ENCODE measurements at regions not wholly inside any gene's neighbourhood (a gene's known extent, or its start where the extent isn't known, plus 50 kb on each side); places are given as distances from the start of the nearest gene placed in this dataset.

GRCh38 chr3:127092776-127093175 lies 100.2 kb upstream of the PRR23E start:
- ChIA-PET POLR2A (no interaction called here), CTCF (no interaction called here)
- no peaks in the 10 kb centered on the region for H3K27me3 Mint-ChIP-seq

GRCh38 chr3:127093312-127093711 lies 99.6 kb upstream of the PRR23E start:
- ChIA-PET POLR2A (no interaction called here), CTCF (no interaction called here)
- no peak for DNase-seq
- H3K9me3 Mint-ChIP-seq, result no peaks in the 10 kb centered on the region
- H3K36me3 Mint-ChIP-seq (ENCODE audit: low read depth), result no peaks in the 10 kb centered on the region
- no peaks in the 10 kb centered on the region for H3K27me3 Mint-ChIP-seq
- no peak overlapping the region for H3K27ac Mint-ChIP-seq
- no peak overlapping the region for H3K4me3 Mint-ChIP-seq
- H3K4me1 Mint-ChIP-seq, result no peaks in the 10 kb centered on the region

More at GRCh38 chr3:127092776-127093175, 100.2 kb upstream of the PRR23E start:
- no peak overlapping the region for H3K27ac Mint-ChIP-seq
- DNase-seq, result no peak
- no peak overlapping the region for H3K4me3 Mint-ChIP-seq
- no peaks in the 10 kb centered on the region for H3K9me3 Mint-ChIP-seq
- no peaks in the 10 kb centered on the region for H3K36me3 Mint-ChIP-seq (ENCODE audit: low read depth)
- no peaks in the 10 kb centered on the region for H3K4me1 Mint-ChIP-seq

- Mint-ChIP-seq H3K9me3 (no peaks in the 10 kb centered on the region), H3K27me3 (no peaks in the 10 kb centered on the region), H3K4me1 (no peaks in the 10 kb centered on the region), H3K27ac (no peak overlapping the region), H3K36me3 (ENCODE audit: low read depth) (no peaks in the 10 kb centered on the region), H3K4me3 (no peak overlapping the region)
- ChIA-PET CTCF (no interaction called here), POLR2A (no interaction called here)
- no peak for DNase-seq
Measured at GRCh38 chr3:127095774-127096173, 97.2 kb upstream of the PRR23E start.

- no peak for DNase-seq
- H3K9me3 Mint-ChIP-seq, result no peaks in the 10 kb centered on the region
- ChIA-PET CTCF (no interaction called here), POLR2A (no interaction called here)
- no peaks in the 10 kb centered on the region for H3K27me3 Mint-ChIP-seq
- H3K4me1 Mint-ChIP-seq, result no peaks in the 10 kb centered on the region
- H3K27ac Mint-ChIP-seq, result no peak overlapping the region
- H3K4me3 Mint-ChIP-seq, result no peak overlapping the region
- no peaks in the 10 kb centered on the region for H3K36me3 Mint-ChIP-seq (ENCODE audit: low read depth)
Measured at GRCh38 chr3:127096256-127097071, 96.5 kb upstream of the PRR23E start.

- ChIA-PET POLR2A (no interaction called here), CTCF (no interaction called here)
- Mint-ChIP-seq H3K4me1 (no peaks in the 10 kb centered on the region), H3K9me3 (no peaks in the 10 kb centered on the region), H3K36me3 (ENCODE audit: low read depth) (no peaks in the 10 kb centered on the region), H3K27me3 (no peaks in the 10 kb centered on the region), H3K4me3 (no peak overlapping the region), H3K27ac (no peak overlapping the region)
- no peak for DNase-seq
Measured at GRCh38 chr3:127097072-127097405, 95.9 kb upstream of the PRR23E start.

- Mint-ChIP-seq H3K27ac (no peak overlapping the region), H3K27me3 (no peaks in the 10 kb centered on the region), H3K4me1 (no peaks in the 10 kb centered on the region), H3K4me3 (no peak overlapping the region), H3K9me3 (no peaks in the 10 kb centered on the region), H3K36me3 (ENCODE audit: low read depth) (no peaks in the 10 kb centered on the region)
- no peak for DNase-seq
- ChIA-PET CTCF (no interaction called here), POLR2A (no interaction called here)
Measured at GRCh38 chr3:127097481-127097880, 95.5 kb upstream of the PRR23E start.

GRCh38 chr3:127099982-127100381 lies 92.9 kb upstream of the PRR23E start:
- H3K4me3 Mint-ChIP-seq, result no peak overlapping the region
- no peak for DNase-seq
- no peaks in the 10 kb centered on the region for H3K36me3 Mint-ChIP-seq (ENCODE audit: low read depth)
- H3K4me1 Mint-ChIP-seq, result no peaks in the 10 kb centered on the region
- ChIA-PET POLR2A (no interaction called here), CTCF (no interaction called here)
- H3K27ac Mint-ChIP-seq, result no peak overlapping the region
- no peaks in the 10 kb centered on the region for H3K9me3 Mint-ChIP-seq
- H3K27me3 Mint-ChIP-seq, result no peaks in the 10 kb centered on the region

- Mint-ChIP-seq H3K4me1 (no peaks in the 10 kb centered on the region), H3K4me3 (no peak overlapping the region), H3K9me3 (no peaks in the 10 kb centered on the region), H3K36me3 (ENCODE audit: low read depth) (no peaks in the 10 kb centered on the region), H3K27ac (no peak overlapping the region), H3K27me3 (no peaks in the 10 kb centered on the region)
- no peak for DNase-seq
- ChIA-PET CTCF (no interaction called here), POLR2A (no interaction called here)
Measured at GRCh38 chr3:127100459-127101410, 92.2 kb upstream of the PRR23E start.

- DNase-seq, result no peak
- Mint-ChIP-seq H3K9me3 (no peaks in the 10 kb centered on the region), H3K27me3 (no peaks in the 10 kb centered on the region), H3K4me1 (no peaks in the 10 kb centered on the region), H3K27ac (no peak overlapping the region), H3K36me3 (ENCODE audit: low read depth) (no peaks in the 10 kb centered on the region), H3K4me3 (no peak overlapping the region)
- ChIA-PET POLR2A (no interaction called here), CTCF (no interaction called here)
Measured at GRCh38 chr3:127101411-127102187, 91.3 kb upstream of the PRR23E start.

GRCh38 chr3:127102188-127102520 lies 90.8 kb upstream of the PRR23E start:
- Mint-ChIP-seq H3K27ac (no peak overlapping the region), H3K4me1 (no peaks in the 10 kb centered on the region), H3K27me3 (no peaks in the 10 kb centered on the region), H3K36me3 (ENCODE audit: low read depth) (no peaks in the 10 kb centered on the region), H3K4me3 (no peak overlapping the region), H3K9me3 (no peaks in the 10 kb centered on the region)
- ChIA-PET CTCF (no interaction called here), POLR2A (no interaction called here)
- DNase-seq, result no peak

- no peak overlapping the region for H3K4me3 Mint-ChIP-seq
- ChIA-PET CTCF (no interaction called here), POLR2A (no interaction called here)
- no peaks in the 10 kb centered on the region for H3K36me3 Mint-ChIP-seq (ENCODE audit: low read depth)
- H3K9me3 Mint-ChIP-seq, result no peaks in the 10 kb centered on the region
- no peaks in the 10 kb centered on the region for H3K4me1 Mint-ChIP-seq
- no peak overlapping the region for H3K27ac Mint-ChIP-seq
- H3K27me3 Mint-ChIP-seq, result no peaks in the 10 kb centered on the region
- no peak for DNase-seq
Measured at GRCh38 chr3:127102587-127102986, 90.3 kb upstream of the PRR23E start.

- Mint-ChIP-seq H3K36me3 (ENCODE audit: low read depth) (no peaks in the 10 kb centered on the region), H3K9me3 (no peaks in the 10 kb centered on the region), H3K4me1 (no peaks in the 10 kb centered on the region), H3K4me3 (no peak overlapping the region), H3K27me3 (no peaks in the 10 kb centered on the region), H3K27ac (no peak overlapping the region)
- CTCF ChIA-PET, result no interaction called here
- POLR2A ChIA-PET, result no interaction called here
- no peak for DNase-seq
Measured at GRCh38 chr3:127103080-127103479, 89.9 kb upstream of the PRR23E start.

- Mint-ChIP-seq H3K4me1 (no peaks in the 10 kb centered on the region), H3K27ac (no peak overlapping the region), H3K36me3 (ENCODE audit: low read depth) (no peaks in the 10 kb centered on the region), H3K27me3 (no peaks in the 10 kb centered on the region), H3K9me3 (no peaks in the 10 kb centered on the region), H3K4me3 (no peak overlapping the region)
- ChIA-PET POLR2A (no interaction called here), CTCF (no interaction called here)
- DNase-seq, result no peak
Measured at GRCh38 chr3:127104586-127104985, 88.3 kb upstream of the PRR23E start.

Measured in activated CD4-positive, alpha-beta memory T cell treated with anti-CD3 and anti-CD28 coated beads, Interleukin-2, amount 10 ng/mL, durations not matched to agents 7 days and 5 days (primary cell).